Activated T-helper 1 cell treated with anti-CD3 and anti-CD28 coated beads, Interleukin-12 subunit alpha, Interleukin-12 subunit beta, Interleukin-2, Interleukin-4 antibody, amounts not matched to agents 30 ng/mL and 10 ng/mL and 1 ng/mL, durations not matched to agents 14 hours and 24 hours and 36 hours (primary cell): ENCODE measurements at regions not wholly inside any gene's neighbourhood (a gene's known extent, or its start where the extent isn't known, plus 50 kb on each side); places are given as distances from the start of the nearest gene placed in this dataset.

Experiments
- DNase-seq: peaks from one replicate; pipeline ENCODE4 v3.0.0; 2021; ENCODE audit warnings: low spot score
- H3K27ac Mint-ChIP-seq: one replicate; pipeline ENCODE4 v1.8.0; 2021; ENCODE audit warnings: mild to moderate bottlenecking, mixed read lengths
- H3K27me3 Mint-ChIP-seq: one replicate; pipeline ENCODE4 v1.8.0; 2022; ENCODE audit warnings: mild to moderate bottlenecking, moderate library complexity, mixed read lengths; ENCODE audit not compliant: insufficient read depth
- H3K36me3 Mint-ChIP-seq: one replicate; pipeline ENCODE4 v1.8.0; 2021; ENCODE audit warnings: low read depth, mixed read lengths
- H3K4me1 Mint-ChIP-seq: one replicate; pipeline ENCODE4 v1.8.0; 2021; ENCODE audit warnings: low read depth, mixed read lengths
- H3K4me3 Mint-ChIP-seq: one replicate; pipeline ENCODE4 v1.8.0; 2021; ENCODE audit warnings: mild to moderate bottlenecking, moderate library complexity, mixed read lengths
- H3K9me3 Mint-ChIP-seq: one replicate; pipeline ENCODE4 v1.8.0; 2021; ENCODE audit warnings: mixed read lengths
- intact Hi-C: fragments of 100-400 bp; cut with micrococcal nuclease; formaldehyde crosslinking; loops from one replicate; pipeline ENCODE4 v1.15.1; 2024

DNA sequence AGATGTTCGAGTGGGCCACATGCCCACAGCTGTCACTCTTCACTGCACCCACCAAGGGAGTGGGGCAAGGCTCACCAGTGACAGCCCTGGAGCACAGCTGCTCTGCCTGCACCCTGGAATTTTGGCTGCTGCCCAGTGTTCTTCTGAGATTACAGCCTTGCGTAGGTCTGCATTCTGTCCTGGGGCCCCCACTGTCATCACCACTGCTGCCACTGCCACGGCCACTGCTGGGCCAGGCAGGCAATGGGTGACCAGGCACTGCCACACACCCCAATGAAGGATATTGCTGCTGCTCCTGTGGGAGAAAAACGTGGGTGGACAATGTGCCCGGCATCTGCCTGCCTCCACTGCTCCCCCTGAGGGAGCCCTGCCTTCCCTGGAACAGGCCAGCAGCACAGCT lies 1717.0 kb downstream of the TP53TG3F start:
- intact Hi-C loops = no loop called here
- Mint-ChIP-seq H3K36me3 (no peaks in the 10 kb centered on the region), H3K27ac (no peak overlapping the region), H3K27me3 (no peaks in the 10 kb centered on the region), H3K4me1 (no peaks in the 10 kb centered on the region), H3K4me3 (no peak overlapping the region), H3K9me3 (peaks cover 35% of the 10 kb centered on the region)
- no peak for DNase-seq

DNA sequence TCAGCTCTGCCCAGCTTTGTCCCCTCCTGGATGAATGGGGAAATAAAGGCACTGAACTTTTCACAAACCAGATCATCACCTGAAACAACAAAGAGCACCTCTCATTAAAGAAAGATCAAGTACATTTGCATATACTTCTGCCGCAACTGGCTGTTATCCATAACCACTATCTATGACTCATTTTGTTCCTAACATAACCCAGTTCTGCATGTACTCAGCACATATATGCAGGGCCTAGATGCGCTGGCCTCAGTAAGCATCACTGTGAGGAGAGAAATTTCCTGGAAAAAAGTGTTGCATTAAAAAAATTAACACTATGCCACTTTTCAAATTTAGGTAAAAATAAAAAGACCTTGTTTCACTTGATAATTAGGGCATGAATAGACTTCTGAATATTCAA lies 1718.4 kb downstream of the TP53TG3F start:
- intact Hi-C loops = no loop called here
- H3K4me3 Mint-ChIP-seq = no peak overlapping the region
- H3K4me1 Mint-ChIP-seq = no peaks in the 10 kb centered on the region
- no peak overlapping the region for H3K27ac Mint-ChIP-seq
- H3K27me3 Mint-ChIP-seq = no peaks in the 10 kb centered on the region
- peaks cover 25% of the 10 kb centered on the region for H3K9me3 Mint-ChIP-seq
- no peak for DNase-seq
- no peaks in the 10 kb centered on the region for H3K36me3 Mint-ChIP-seq

DNA sequence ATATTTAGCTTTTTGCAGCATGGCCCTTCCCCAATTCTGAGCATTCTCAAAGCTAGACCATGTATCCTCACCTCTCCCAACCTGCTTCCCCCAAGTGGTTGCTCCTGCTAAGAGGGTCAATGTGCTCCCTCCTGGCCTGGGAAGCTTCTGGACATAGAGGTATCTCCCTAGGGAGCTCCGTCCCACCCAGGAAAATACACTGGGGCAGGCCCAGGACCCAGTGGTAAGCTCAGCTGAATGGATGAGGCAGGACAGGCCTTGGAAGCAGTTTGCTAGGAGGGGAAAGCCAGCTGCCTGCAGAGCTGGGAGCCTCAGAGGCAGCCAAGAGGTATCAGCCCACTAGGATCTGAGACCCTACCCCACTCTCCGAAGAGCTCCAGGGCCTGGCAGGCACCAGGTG lies 1721.6 kb downstream of the TP53TG3F start:
- intact Hi-C loops = no loop called here
- Mint-ChIP-seq H3K9me3 (peaks cover 33% of the 10 kb centered on the region), H3K4me1 (no peaks in the 10 kb centered on the region), H3K4me3 (no peak overlapping the region), H3K36me3 (no peaks in the 10 kb centered on the region), H3K27me3 (no peaks in the 10 kb centered on the region), H3K27ac (no peak overlapping the region)
- no peak for DNase-seq

DNA sequence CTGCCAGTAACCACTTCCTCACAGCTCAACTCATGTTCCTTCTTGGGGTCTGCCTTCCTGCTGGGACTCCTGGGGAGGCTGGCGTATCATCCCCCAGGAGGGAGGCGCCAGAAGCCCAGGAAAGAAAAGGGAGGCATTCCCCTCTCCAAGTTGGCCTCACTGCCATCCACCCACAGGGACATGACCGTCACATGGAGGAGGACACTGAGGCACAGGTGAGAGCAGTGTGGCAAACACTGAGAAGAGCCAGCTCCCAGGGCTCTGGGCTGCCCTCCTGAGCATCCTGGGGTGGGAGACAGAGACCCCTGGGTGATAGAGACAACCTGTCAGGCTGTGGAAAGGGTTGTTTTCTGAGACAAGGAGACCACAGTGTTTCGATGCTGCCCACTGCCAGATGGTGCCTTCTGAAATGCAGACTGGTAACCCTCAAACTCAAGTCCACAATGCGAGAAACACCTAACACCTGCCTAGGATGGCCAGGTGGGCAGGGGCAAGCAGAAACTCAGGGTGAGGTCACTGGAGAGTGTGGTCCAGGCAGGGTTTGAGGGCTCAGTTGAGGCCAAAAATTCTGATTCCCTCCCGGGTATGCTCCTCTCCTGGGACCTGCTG lies 1722.1 kb downstream of the TP53TG3F start:
- no peaks in the 10 kb centered on the region for H3K4me1 Mint-ChIP-seq
- no peak overlapping the region for H3K27ac Mint-ChIP-seq
- intact Hi-C loops = no loop called here
- H3K4me3 Mint-ChIP-seq = no peak overlapping the region
- no peaks in the 10 kb centered on the region for H3K27me3 Mint-ChIP-seq
- no peak for DNase-seq
- H3K36me3 Mint-ChIP-seq = no peaks in the 10 kb centered on the region
- H3K9me3 Mint-ChIP-seq = peaks cover 39% of the 10 kb centered on the region

DNA sequence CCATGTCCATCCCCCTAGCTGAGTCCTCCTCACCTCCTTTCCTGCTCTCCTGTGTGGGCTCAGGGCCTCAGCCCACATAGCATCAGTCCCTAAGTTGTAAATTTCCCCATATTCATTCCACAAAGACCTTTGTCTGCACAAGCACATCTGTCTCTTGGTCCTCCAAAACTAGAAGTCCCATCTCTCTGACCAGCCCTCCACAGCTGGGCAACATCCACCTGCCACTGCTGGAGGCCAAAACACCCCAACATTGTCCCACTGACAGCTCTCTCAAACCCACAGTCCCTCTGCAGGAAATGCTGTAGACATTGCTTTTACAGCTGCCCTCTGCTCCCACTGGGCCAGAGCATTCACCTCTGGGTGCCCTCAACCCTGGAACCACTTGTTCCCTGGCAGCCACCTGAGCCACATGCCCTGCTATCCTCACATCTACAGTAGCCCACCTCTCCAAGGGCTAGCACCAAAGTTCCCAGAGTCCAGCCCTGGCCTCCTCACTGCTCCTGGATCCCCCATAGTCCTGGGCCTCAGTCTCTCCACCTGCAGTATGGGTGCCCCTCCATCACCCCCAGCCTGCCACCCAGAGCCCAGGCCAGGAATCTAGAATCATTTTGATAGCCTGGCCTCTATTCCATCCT lies 1722.7 kb downstream of the TP53TG3F start:
- Mint-ChIP-seq H3K27me3 (no peaks in the 10 kb centered on the region), H3K4me1 (no peaks in the 10 kb centered on the region), H3K36me3 (no peaks in the 10 kb centered on the region), H3K4me3 (no peak overlapping the region), H3K9me3 (peaks cover 38% of the 10 kb centered on the region), H3K27ac (no peak overlapping the region)
- no peak for DNase-seq
- intact Hi-C loops = no loop called here

DNA sequence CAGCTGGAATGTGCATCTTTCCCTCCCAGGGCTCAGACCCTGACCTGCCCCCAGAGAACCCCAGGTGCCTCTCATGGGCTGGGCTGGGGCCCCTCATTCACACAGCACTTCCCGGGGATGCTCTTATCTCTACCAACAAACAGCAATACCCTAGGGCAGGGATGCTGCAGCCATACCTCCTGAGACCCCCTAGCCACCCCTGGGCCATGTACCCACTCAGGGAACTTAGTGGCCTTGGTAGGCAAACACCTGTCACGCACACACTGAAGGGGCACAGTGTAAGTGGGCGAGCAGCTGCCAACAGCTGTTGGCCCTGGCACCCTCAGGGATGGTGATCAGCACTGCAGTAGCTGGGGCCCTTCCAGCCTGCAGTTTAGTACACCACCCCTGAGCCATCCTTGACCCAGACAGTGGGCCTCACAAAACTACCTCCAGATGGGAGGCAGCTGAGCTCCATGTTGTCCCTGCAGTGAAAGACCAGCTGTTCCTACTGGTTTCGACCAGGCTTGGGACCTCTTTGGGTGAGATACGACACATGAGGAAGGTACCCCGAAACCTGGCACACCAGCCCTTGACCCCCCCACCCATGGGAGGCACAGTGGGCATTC lies 1723.6 kb downstream of the TP53TG3F start:
- Mint-ChIP-seq H3K4me1 (no peaks in the 10 kb centered on the region), H3K36me3 (no peaks in the 10 kb centered on the region), H3K27me3 (no peaks in the 10 kb centered on the region), H3K9me3 (peaks cover 36% of the 10 kb centered on the region), H3K4me3 (no peak overlapping the region), H3K27ac (no peak overlapping the region)
- no peak for DNase-seq
- intact Hi-C loops = no loop called here

DNA sequence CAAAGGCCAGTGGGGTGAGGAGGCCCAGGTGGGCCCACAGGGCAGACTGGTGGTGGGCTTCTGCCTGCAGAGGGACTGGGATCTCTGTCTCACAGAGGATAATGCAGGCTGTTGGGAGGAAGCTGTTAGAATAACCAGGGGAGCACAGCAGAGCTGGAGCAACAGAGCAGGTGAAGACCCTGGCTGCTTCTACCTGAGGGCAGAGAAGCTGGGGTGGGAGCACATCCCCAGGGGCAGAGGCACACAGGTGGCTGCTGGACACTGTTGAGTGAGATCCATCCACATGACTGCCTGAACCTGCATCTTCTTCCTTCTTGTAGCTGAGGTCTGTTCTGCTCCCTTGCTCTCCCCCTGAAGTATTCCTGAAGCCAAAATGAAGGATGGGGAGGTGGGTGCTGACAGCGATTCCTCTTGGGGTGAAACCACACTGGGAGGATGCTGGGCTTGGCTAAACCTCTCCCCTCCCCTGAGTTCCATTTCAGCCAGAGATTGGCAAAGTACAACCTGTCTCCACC lies 1725.0 kb downstream of the TP53TG3F start:
- no peaks in the 10 kb centered on the region for H3K27me3 Mint-ChIP-seq
- H3K9me3 Mint-ChIP-seq = peaks cover 30% of the 10 kb centered on the region
- DNase-seq = no peak
- no peaks in the 10 kb centered on the region for H3K36me3 Mint-ChIP-seq
- intact Hi-C loops = no loop called here
- no peaks in the 10 kb centered on the region for H3K4me1 Mint-ChIP-seq
- H3K27ac Mint-ChIP-seq = no peak overlapping the region
- H3K4me3 Mint-ChIP-seq = no peak overlapping the region

DNA sequence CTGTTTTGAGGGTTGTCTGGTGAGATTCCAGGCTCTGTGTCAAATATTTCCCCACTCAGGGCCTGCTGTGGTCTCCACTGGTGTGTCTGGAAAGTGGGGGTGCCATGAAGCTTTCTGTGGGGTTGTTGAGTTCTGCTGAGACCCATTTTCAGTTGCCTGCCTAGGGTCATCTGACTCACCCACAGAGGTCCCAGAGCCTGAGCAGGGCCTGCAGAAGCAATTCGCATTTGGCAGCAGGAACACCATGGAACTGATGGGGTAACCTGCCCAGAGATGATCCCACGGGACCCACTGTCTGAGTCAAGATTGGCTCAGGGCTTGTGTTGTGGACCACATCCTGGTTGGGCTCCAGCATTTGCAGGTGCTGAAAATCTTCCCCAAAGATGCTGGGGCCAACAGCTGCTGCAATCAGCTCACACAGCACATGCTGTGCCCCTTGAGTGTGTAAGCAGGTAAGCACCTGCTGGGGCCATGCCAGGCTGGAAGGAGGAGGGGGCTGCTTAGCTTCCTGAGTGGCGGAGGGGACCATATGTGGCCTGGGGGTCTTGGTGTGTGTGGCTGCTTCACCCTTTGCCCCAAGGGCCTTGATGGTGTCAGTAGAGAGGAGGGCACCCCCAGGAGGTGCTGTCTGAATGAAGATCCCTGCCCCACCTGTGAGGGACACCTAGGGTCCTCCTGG lies 1726.1 kb downstream of the TP53TG3F start:
- H3K9me3 Mint-ChIP-seq = peaks cover 29% of the 10 kb centered on the region
- no peak overlapping the region for H3K4me3 Mint-ChIP-seq
- H3K27ac Mint-ChIP-seq = no peak overlapping the region
- intact Hi-C loops = no loop called here
- H3K4me1 Mint-ChIP-seq = no peaks in the 10 kb centered on the region
- DNase-seq = no peak
- H3K36me3 Mint-ChIP-seq = no peaks in the 10 kb centered on the region
- H3K27me3 Mint-ChIP-seq = no peaks in the 10 kb centered on the region

DNA sequence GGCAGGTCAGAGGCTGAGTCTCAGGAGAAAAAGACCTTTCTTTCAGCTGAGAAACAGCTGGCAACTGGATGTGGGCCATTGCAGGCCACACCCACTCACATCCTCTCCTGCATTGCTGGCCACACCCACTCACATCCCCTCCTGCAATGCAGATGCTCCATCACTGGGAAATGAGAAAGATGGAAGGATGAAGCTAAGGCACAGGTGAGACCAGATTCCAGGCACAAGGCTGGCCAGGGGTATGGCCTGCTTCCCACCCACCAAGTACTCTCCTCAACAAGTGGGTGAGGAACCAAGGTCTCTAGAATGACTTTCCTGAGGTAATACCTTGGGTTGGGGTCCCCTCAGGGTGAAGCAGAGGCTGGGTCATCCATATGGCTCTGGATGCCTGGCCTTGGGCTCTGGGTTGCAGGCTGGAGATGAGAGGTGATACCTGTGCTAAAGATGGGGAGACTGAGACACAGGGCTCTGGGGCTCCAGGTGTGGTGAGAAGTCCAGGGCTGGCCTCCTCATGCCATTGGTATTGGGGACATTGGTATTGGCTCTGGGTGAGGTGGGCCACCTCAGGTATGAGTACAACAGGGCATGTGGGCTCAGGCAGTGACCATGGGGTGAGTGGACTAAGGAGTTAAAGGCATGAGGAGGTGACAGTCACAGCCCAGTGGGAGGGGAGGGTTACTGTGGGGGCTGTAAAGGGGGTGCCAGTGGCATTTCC lies 1726.8 kb downstream of the TP53TG3F start:
- intact Hi-C loops = no loop called here
- Mint-ChIP-seq H3K27ac (no peak overlapping the region), H3K36me3 (no peaks in the 10 kb centered on the region), H3K4me3 (no peak overlapping the region), H3K4me1 (no peaks in the 10 kb centered on the region), H3K9me3 (peaks cover 29% of the 10 kb centered on the region), H3K27me3 (no peaks in the 10 kb centered on the region)
- DNase-seq = no peak

DNA sequence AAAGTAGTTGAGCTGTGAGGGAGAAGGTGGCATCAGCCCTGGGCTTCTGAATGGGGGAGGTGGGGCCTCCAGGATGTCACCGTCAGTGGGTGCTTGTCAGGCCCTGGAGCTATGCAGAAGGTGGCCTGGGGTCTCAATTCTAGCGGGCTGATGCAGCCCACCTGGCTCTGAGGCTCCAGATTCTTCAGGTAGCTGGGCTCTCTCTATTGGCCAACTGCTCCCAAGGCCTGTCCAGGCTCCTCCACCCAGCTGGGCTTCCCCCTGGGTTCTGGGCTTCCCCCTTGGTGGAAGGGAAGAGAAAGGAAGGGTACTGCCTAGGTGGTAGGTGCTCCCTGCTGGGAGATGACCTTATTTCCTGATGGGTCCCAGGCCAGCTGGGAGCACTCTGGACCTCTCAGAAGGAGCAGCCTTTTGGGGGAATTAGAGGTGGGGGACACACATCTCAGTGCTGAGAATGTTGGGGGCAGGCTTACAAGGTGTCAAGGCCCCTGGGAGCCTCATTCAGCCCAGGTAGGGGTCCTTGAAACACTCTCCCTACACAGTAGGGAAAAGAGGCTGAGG lies 1728.3 kb downstream of the TP53TG3F start:
- no peaks in the 10 kb centered on the region for H3K4me1 Mint-ChIP-seq
- intact Hi-C loops = no loop called here
- DNase-seq = no peak
- no peaks in the 10 kb centered on the region for H3K27me3 Mint-ChIP-seq
- H3K36me3 Mint-ChIP-seq = no peaks in the 10 kb centered on the region
- no peak overlapping the region for H3K27ac Mint-ChIP-seq
- H3K9me3 Mint-ChIP-seq = peaks cover 29% of the 10 kb centered on the region
- no peak overlapping the region for H3K4me3 Mint-ChIP-seq

DNA sequence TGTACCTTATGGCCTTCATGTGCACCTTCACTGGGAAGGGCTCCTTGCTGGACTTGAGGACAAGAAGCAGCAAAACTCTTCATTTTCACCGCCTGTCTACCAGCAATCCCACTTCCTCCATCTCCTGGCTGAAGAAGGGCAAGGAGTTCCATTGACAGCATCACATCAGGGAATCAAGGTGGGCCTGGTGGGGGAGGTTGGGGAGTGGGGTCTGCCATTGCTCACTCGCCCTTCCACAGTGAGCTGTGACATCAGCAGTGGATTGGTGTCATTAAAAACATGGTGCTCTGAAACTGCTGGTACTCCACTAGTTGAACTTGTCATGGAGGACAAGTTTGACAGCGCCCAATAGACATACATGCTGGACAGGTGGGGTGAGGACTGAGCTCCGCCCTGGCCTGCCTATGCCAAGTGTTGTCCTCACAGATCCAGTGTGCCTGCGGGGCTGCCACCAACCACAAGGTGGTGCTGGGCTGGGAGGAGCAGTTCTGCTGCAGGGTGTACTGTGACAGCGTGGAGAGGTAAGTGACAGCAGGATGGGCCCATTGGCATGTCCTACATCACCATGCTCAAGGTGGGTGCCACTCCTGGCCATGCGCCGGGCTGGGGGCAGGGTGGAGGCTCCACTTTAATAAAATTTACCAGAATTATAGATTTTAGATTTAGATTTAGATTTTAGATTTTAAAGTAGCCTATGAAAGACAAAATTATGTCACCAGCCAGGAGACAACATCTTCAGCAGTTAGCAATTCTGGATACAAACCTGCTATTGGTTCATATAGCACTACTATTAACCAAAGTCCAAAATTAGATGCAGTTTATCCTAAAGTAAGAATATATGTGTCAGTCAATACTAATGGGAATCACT lies 1729.1 kb downstream of the TP53TG3F start:
- no peak for DNase-seq
- Mint-ChIP-seq H3K36me3 (no peaks in the 10 kb centered on the region), H3K4me3 (no peak overlapping the region), H3K27me3 (no peaks in the 10 kb centered on the region), H3K27ac (no peak overlapping the region), H3K4me1 (no peaks in the 10 kb centered on the region), H3K9me3 (peaks cover 29% of the 10 kb centered on the region)
- intact Hi-C loops = no loop called here

DNA sequence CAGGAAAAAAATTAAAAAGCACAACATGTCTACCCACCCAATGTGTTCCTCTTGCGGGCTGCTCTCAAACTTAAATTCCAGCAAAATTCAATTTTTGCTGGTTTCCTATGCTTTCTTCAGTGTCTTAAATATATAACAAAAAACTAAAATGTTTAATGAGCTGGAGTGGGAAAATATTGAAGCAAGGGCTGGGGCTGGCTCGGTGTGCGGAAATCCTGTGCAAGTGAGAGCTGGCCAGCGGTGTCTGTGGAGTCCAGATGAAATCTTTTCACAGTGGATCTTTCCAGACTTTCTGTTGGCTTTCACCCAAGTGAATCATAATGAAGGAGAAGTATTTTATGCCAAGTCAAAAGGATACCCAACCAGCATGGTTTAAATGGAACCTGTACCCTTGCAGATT lies 1733.6 kb downstream of the TP53TG3F start:
- H3K4me1 Mint-ChIP-seq = no peaks in the 10 kb centered on the region

More for the DNA sequence above, 1733.6 kb downstream of the TP53TG3F start:
- DNase-seq = no peak
- peaks cover 20% of the 10 kb centered on the region for H3K9me3 Mint-ChIP-seq
- H3K4me3 Mint-ChIP-seq = no peak overlapping the region
- H3K27ac Mint-ChIP-seq = no peak overlapping the region
- H3K27me3 Mint-ChIP-seq = no peaks in the 10 kb centered on the region
- intact Hi-C loops = no loop called here
- H3K36me3 Mint-ChIP-seq = no peaks in the 10 kb centered on the region
